Liver (tissue), 8 donors: ENCODE measurements at regions not wholly inside any gene's neighbourhood (a gene's known extent, or its start where the extent isn't known, plus 50 kb on each side); places are given as distances from the start of the nearest gene placed in this dataset.

ENCODE experiments used
- DNase-seq: peaks from one replicate; pipeline ENCODE4 v3.0.0-alpha.2; 2017; ENCODE audit warnings: low spot score
- H3K27ac ChIP-seq, 2 donors: one replicate each; pipeline ENCODE4 v1.7.0; 2013; ENCODE audit warnings: inconsistent platforms in 2 of 2, low read length in 2 of 2, control low read depth in 1 of 2, low read depth in 1 of 2, mild to moderate bottlenecking in 1 of 2
- H3K27me3 ChIP-seq, 4 donors: one replicate each; pipeline versions ENCODE4 v1.6.1 to v1.7.0; 2013; ENCODE audit warnings: low read length in 3 of 4, inconsistent platforms in 1 of 4, mild to moderate bottlenecking in 1 of 4, moderate library complexity in 1 of 4; ENCODE audit not compliant: control insufficient read depth in 4 of 4, insufficient read depth in 4 of 4
- H3K36me3 ChIP-seq, 4 donors: one replicate each; pipeline versions ENCODE4 v1.6.1 to v1.7.0; 2013; ENCODE audit warnings: low read length in 3 of 4, mild to moderate bottlenecking in 3 of 4, low read depth in 1 of 4, moderate library complexity in 1 of 4; ENCODE audit not compliant: control insufficient read depth in 4 of 4, insufficient read depth in 3 of 4
- H3K4me1 ChIP-seq, 4 donors: one replicate each; pipeline versions ENCODE4 v1.6.1 to v1.7.0; 2013; ENCODE audit warnings: low read length in 3 of 4, mild to moderate bottlenecking in 3 of 4, moderate library complexity in 1 of 4; ENCODE audit not compliant: control insufficient read depth in 4 of 4, insufficient read depth in 4 of 4
- H3K4me3 ChIP-seq, 3 donors: one replicate each; pipeline versions ENCODE4 v1.6.1 to v1.7.0; 2013; ENCODE audit warnings: low read length in 3 of 3, control low read depth in 1 of 3, low read depth in 1 of 3, mild to moderate bottlenecking in 1 of 3
- H3K9ac ChIP-seq, 2 donors: one replicate each; pipeline ENCODE4 v1.7.0; 2013; ENCODE audit warnings: low read length in 2 of 2, mild to moderate bottlenecking in 2 of 2, moderate library complexity in 2 of 2, control low read depth in 1 of 2, low read depth in 1 of 2
- H3K9me3 ChIP-seq, 4 donors: one replicate each; pipeline versions ENCODE4 v1.6.1 to v1.7.0; 2013; ENCODE audit warnings: low read length in 3 of 4; ENCODE audit not compliant: control insufficient read depth in 4 of 4
- ATF3 ChIP-seq: IDR thresholded peaks from 2 replicates; pipeline ENCODE4 v1.6.1; 2016; ENCODE audit warnings: antibody characterized with exemption
- EGR1 ChIP-seq, 2 donors: IDR thresholded peaks; 2 replicates each; pipeline ENCODE4 v1.6.1; 2016 to 2018; ENCODE audit warnings: antibody characterized with exemption in 2 of 2, low read depth in 2 of 2
- FOXA1 ChIP-seq: IDR thresholded peaks from 2 replicates; pipeline ENCODE4 v1.6.1; 2016; ENCODE audit warnings: antibody characterized with exemption
- FOXA2 ChIP-seq: IDR thresholded peaks from 2 replicates; pipeline ENCODE4 v1.6.1; 2016; ENCODE audit warnings: antibody characterized with exemption
- GABPA ChIP-seq, 2 donors: IDR thresholded peaks in 1 of 2; conservative IDR thresholded peaks in 1 of 2; 2 replicates each; pipeline ENCODE4 v1.6.1; 2016; ENCODE audit warnings: antibody characterized with exemption in 2 of 2, mild to moderate bottlenecking in 1 of 2, moderate library complexity in 1 of 2
- HNF4A ChIP-seq, 2 donors: conservative IDR thresholded peaks; 2 replicates each; pipeline ENCODE4 v1.6.1; 2016; ENCODE audit warnings: antibody characterized with exemption in 2 of 2, mild to moderate bottlenecking in 2 of 2
- HNF4G ChIP-seq: IDR thresholded peaks from 2 replicates; pipeline ENCODE4 v1.6.1; 2016; ENCODE audit warnings: antibody characterized with exemption
- JUND ChIP-seq, 2 donors: IDR thresholded peaks; 2 replicates each; pipeline ENCODE4 v1.6.1; 2016; ENCODE audit warnings: antibody characterized with exemption in 2 of 2
- NR2F2 ChIP-seq: IDR thresholded peaks from 2 replicates; pipeline ENCODE4 v1.6.1; 2016; ENCODE audit warnings: antibody characterized with exemption
- RAD21 ChIP-seq, 2 donors: IDR thresholded peaks; 2 replicates each; pipeline ENCODE4 v1.6.1; 2016; ENCODE audit warnings: antibody characterized with exemption in 2 of 2, mild to moderate bottlenecking in 2 of 2
- REST ChIP-seq: IDR thresholded peaks from 2 replicates; pipeline ENCODE4 v1.6.1; 2016; ENCODE audit warnings: antibody characterized with exemption, mild to moderate bottlenecking
- RXRA ChIP-seq, 2 donors: IDR thresholded peaks; 2 replicates each; pipeline ENCODE4 v1.6.1; 2017 to 2018; ENCODE audit warnings: antibody characterized with exemption in 2 of 2, mild to moderate bottlenecking in 1 of 2
- TAF1 ChIP-seq: conservative IDR thresholded peaks from 2 replicates; pipeline ENCODE4 v1.6.1; 2016; ENCODE audit warnings: antibody characterized with exemption, mild to moderate bottlenecking
- YY1 ChIP-seq: IDR thresholded peaks from 2 replicates; pipeline ENCODE4 v1.6.1; 2016; ENCODE audit warnings: antibody characterized with exemption, mild to moderate bottlenecking
- ZBTB33 ChIP-seq: IDR thresholded peaks from 2 replicates; pipeline ENCODE4 v1.6.1; 2016; ENCODE audit warnings: antibody characterized with exemption
- WGBS: extraction: QIAGEN DNeasy Blood & Tissue Kit; methylation state at CpG from one replicate; pipeline ENCODE4 v1.1.7; 2013; 5-methylcytosine and 5-hydroxymethylcytosine counted together
- TF ChIP-seq, protein P1 (sequence below): fragments of 150-350 bp; IDR thresholded peaks from 2 replicates; pipeline ENCODE4 v1.5.1; 2017; ENCODE audit warnings: improper control_type of control experiment, low read depth, low read length; ENCODE audit not compliant: missing input control
- TF ChIP-seq, protein P2 (sequence below): IDR thresholded peaks from 2 replicates; pipeline ENCODE4 v1.6.1; 2016; ENCODE audit warnings: antibody characterized with exemption
- donor health status: healthy.
- donor health status: healthy.
- donor health status: healthy.
- donor health status: healthy.
- donor health status: healthy.

DNA sequence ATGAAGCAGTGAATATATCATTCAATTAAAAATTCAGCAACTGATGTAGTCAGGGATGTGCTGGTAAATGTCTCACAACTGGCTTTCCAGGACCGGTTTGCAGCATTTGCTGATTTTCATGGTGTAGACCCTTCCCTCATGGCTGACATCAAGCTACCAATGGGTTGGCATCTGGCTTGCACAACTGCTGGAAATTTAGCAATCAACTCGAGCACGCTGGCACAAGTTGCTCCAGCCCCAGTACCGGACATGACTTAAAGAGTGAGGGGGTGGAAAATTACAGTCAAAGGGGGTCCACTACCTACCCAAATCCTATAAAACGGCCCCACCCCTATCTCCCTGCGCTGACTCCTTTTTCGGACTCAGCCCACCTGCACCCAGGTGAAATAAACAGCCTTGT, 198.4 kb upstream of the NRP1 start:
- TF ChIP-seq NR2F2 (no peak), FOXA2 (no peak), REST (no peak), FOXA1 (no peak), ATF3 (no peak), RAD21 (IDR thresholded peaks at IDR 0.05) (no peak), HNF4A (conservative IDR thresholded peaks at IDR 0.05) (no peak), EGR1 (IDR thresholded peaks at IDR 0.05; ENCODE audit: low read depth in 2 of 2) (no peak), YY1 (no peak), RXRA (IDR thresholded peaks at IDR 0.05) (no peak), GABPA (IDR thresholded peaks at IDR 0.05 in 1 of 2, conservative IDR thresholded peaks at IDR 0.05 in 1 of 2) (no peak), ZBTB33 (no peak), TAF1 (no peak), JUND (IDR thresholded peaks at IDR 0.05) (no peak)
- TF ChIP-seq, protein P1, sequence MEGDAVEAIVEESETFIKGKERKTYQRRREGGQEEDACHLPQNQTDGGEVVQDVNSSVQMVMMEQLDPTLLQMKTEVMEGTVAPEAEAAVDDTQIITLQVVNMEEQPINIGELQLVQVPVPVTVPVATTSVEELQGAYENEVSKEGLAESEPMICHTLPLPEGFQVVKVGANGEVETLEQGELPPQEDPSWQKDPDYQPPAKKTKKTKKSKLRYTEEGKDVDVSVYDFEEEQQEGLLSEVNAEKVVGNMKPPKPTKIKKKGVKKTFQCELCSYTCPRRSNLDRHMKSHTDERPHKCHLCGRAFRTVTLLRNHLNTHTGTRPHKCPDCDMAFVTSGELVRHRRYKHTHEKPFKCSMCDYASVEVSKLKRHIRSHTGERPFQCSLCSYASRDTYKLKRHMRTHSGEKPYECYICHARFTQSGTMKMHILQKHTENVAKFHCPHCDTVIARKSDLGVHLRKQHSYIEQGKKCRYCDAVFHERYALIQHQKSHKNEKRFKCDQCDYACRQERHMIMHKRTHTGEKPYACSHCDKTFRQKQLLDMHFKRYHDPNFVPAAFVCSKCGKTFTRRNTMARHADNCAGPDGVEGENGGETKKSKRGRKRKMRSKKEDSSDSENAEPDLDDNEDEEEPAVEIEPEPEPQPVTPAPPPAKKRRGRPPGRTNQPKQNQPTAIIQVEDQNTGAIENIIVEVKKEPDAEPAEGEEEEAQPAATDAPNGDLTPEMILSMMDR: no peak
- TF ChIP-seq, protein P2, sequence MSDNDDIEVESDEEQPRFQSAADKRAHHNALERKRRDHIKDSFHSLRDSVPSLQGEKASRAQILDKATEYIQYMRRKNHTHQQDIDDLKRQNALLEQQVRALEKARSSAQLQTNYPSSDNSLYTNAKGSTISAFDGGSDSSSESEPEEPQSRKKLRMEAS: no peak
- Histone ChIP-seq H3K27me3 (no peaks in the 10 kb centered on the region), H3K36me3 (no peaks in the 10 kb centered on the region), H3K27ac (no peak overlapping the region), H3K9me3 (peaks cover 0 to 4% (median 0%) of the 10 kb centered on the region in 4 donors), H3K4me1 (no peaks in the 10 kb centered on the region), H3K9ac (no peak overlapping the region), H3K4me3 (no peak overlapping the region)
- DNase-seq: no peak
- WGBS: 79% methylated on average over 7 of the region's 7 CpGs

- no peak for DNase-seq
- Histone ChIP-seq H3K36me3 (no peaks in the 10 kb centered on the region), H3K4me3 (no peak overlapping the region), H3K9ac (no peak overlapping the region), H3K27ac (no peak overlapping the region), H3K9me3 (peaks cover 0 to 4% (median 0%) of the 10 kb centered on the region in 4 donors), H3K27me3 (no peaks in the 10 kb centered on the region), H3K4me1 (no peaks in the 10 kb centered on the region)
- TF ChIP-seq RXRA (IDR thresholded peaks at IDR 0.05) (no peak), HNF4G (no peak), FOXA1 (no peak), NR2F2 (no peak), YY1 (no peak), GABPA (IDR thresholded peaks at IDR 0.05 in 1 of 2, conservative IDR thresholded peaks at IDR 0.05 in 1 of 2) (no peak), TAF1 (no peak), FOXA2 (no peak), EGR1 (IDR thresholded peaks at IDR 0.05; ENCODE audit: low read depth in 2 of 2) (no peak), JUND (IDR thresholded peaks at IDR 0.05) (no peak), ATF3 (no peak), ZBTB33 (no peak)
- TF ChIP-seq, protein P2: no peak
- TF ChIP-seq, protein P1: no peak
Observed at GRCh38 chr10:33529234-33529633, 194.8 kb upstream of the NRP1 start.
